ENCODE measurements at regions not wholly inside any gene's neighbourhood (a gene's known extent, or its start where the extent isn't known, plus 50 kb on each side); places are given as distances from the start of the nearest gene placed in this dataset.

DNA sequence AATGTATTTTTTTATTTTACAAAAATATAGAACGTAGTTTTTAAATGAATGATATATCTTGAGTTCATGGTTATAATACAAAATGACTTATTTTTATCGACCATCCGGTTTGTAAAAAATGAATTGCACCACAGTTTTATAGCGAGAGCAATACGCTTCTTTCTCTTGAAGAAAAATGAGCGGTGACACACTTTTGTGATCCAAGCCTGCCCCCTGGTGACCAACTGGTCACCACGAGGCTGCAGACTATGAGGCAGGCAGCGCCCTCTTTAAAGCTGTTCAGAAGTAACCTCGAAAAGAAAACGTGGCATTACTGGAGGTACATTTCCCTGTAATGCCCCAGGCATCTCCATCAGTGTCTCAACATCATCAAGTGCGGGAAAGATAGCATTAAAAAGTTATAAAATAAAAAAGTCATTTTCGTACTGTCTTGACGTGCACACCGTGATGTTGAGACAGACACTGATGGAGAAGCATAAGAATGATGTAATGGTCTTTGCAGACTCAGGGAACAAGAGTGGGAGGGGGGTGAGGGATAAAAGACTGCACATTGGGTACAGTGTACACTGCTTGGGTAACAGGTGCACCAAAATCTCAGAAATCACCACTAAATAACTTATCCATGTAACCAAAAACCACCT lies 734.2 kb upstream of the ADAMTS5 start:
- peak; percentile 50 to 67 for DNase-seq

DNA sequence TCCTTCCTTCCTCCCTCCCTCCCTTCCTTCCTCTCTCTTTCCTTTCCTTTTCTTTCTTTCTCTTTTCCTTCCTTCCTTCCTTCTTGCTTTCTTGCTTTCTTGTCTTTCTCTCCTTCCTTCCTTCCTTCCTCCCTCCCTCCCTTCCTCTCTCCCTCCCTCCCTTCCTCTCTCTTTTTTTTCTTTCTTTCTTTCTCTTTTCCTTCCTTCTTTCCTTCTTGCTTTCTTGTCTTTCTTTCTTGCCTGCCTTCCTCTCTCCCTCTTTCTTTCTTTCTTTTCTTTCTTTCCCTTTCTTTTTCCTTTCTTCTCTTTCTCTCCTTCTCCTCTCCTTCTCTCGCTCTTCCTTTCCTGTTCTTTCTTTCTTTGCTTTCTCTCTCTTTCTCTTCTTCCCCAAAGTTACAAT lies 728.4 kb upstream of the ADAMTS5 start:
- no peak for DNase-seq
- TF ChIP-seq POLR2A (IDR thresholded peaks at IDR 0.05; ENCODE audit: low read length) (no peak), GATA1 (IDR thresholded peaks at IDR 0.05; ENCODE audit: low read depth, low read length) (no peak)

More for the DNA sequence above, 734.2 kb upstream of the ADAMTS5 start:
- TF ChIP-seq GATA1 (IDR thresholded peaks at IDR 0.05; ENCODE audit: low read depth, low read length) (no peak), POLR2A (IDR thresholded peaks at IDR 0.05; ENCODE audit: low read length) (no peak)

DNA sequence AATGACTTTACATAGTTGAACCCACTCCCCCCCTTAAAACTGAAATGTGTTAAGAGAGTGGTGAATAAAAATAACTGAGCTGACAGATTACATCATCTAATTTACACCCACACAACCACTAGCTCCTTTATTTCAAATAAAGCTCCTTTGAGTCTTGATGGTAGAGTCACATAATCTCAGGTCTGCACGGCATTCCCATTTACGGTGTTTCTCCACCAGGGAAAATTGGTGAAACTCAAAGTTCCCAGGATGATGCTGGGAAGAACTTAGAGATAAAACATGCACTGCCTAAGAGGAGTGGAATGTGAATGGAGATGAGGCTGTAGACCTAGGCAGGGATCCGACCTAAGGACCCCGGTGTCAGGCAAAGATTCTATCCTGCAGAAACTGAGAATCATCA lies 727.8 kb upstream of the ADAMTS5 start:
- no peak for DNase-seq
- TF ChIP-seq POLR2A (IDR thresholded peaks at IDR 0.05; ENCODE audit: low read length) (no peak), GATA1 (IDR thresholded peaks at IDR 0.05; ENCODE audit: low read depth, low read length) (no peak)

DNA sequence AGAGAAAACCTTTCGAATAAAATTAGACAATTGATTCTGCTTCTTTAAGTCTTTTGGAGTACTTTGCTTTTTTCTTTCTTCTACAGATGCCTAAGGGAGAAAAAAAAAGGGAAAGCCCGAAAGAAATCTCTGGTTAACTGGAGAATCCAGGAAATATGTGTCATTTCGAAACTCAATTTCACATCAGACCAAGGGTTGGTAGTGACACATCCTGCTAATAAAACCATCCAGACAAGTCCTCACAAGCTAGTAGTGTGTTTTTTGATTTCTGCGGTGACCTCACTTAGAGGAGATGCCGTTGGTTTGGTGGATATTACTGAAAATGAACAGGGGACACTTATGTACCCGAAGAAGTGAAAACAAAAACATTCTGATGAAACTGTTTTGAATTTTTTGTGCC lies 726.5 kb upstream of the ADAMTS5 start:
- DNase-seq: no peak
- TF ChIP-seq GATA1 (IDR thresholded peaks at IDR 0.05; ENCODE audit: low read depth, low read length) (no peak), POLR2A (IDR thresholded peaks at IDR 0.05; ENCODE audit: low read length) (no peak)

DNA sequence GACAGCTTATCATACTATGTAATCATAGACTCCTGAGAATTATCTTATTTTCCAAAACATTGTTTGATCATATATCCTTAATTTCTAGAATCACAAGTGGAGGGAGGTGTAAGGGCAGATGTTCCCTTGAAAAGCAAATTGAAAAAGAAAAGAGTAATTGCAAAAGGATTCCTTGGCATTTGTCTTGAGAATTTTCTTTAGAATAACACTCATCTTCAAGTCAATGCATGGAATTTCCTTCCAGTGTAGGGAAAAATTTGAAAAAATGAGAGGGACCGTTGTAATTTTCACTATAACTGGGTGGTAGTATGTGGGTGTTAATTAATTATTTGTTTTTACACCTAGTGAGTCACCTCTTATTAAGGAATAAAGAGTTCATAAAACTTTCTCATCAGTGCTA lies 724.6 kb upstream of the ADAMTS5 start:
- TF ChIP-seq POLR2A (IDR thresholded peaks at IDR 0.05; ENCODE audit: low read length): no peak
- no peak for TF ChIP-seq GATA1 (IDR thresholded peaks at IDR 0.05; ENCODE audit: low read depth, low read length)
- no peak for DNase-seq

DNA sequence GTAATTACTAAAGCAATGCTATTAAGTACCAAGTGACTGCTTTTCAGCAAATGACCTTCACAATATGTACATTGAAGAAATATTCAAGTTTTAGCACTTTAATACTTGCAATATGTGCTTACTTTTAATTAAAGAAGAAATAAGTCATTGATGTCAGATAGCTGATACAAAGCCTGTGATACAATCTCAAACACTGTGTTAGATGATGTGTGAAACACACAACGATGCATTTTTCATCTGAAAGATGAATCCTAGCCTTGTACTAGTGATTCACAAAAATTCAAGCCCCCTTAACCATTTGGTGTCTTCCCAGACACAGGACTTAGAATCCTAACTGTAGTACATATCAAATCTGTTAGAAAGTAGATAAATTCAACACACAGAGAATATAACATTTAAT lies 724.1 kb upstream of the ADAMTS5 start:
- no peak for TF ChIP-seq POLR2A (IDR thresholded peaks at IDR 0.05; ENCODE audit: low read length)
- TF ChIP-seq GATA1 (IDR thresholded peaks at IDR 0.05; ENCODE audit: low read depth, low read length): no peak
- DNase-seq: no peak

DNA sequence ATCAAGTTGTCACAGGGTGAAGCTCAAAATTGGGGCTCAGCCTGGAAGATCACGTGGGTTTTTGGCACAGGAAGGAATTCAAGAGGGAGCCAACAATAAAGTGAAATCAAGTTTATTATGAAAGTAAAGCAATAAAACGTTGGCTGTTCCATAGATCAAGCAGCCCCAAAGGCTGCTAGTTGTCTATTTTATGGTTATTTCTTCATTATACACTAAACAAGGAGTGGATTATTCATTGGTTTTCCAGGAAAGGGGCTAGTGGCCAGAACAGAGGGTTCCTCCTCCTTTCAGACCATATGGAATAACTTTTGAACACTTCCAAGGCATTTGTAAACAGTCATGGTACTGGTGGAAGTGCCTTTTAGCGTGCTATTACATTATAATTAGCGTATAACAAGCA lies 723.5 kb upstream of the ADAMTS5 start:
- DNase-seq: no peak

DNA sequence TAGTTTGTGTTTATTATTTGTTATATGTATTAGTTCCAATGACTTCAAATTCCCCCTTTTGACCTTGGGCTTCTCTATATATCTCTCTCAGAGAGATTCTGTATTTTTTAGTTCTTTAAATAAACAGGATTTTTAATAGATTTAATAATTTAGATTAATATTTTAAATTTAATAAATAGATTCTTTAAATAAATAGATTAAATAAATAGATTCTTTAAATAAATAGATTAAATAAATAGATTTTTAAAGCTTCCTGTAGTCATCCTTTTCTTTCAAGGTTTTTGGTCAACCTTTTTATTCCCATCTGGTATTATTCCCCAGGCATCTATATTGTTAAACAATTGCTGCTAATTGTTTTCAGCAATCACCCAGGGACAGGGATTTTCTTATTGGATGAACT lies 721.9 kb upstream of the ADAMTS5 start:
- no peak for DNase-seq

More for the DNA sequence above, 723.5 kb upstream of the ADAMTS5 start:
- TF ChIP-seq POLR2A (IDR thresholded peaks at IDR 0.05; ENCODE audit: low read length) (no peak), GATA1 (IDR thresholded peaks at IDR 0.05; ENCODE audit: low read depth, low read length) (no peak)

DNA sequence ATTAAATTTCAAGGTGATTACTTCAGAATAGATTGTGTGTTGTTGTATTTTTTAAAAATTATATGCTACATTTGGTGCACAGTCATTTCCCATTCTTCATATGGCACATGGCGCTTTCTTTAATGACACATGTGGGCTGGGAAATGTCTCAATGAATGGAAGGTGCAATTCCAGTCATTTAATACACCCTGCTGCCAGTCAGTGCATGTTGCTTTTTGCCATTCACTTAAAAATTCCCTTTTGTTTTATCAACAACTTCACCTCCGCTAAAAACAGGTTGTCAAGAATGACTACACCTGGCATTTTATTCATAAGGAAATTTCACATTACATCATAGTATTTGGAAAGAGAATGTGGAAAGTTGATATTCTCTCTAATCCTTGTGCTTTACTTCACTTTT lies 716.4 kb upstream of the ADAMTS5 start:
- TF ChIP-seq POLR2A (IDR thresholded peaks at IDR 0.05; ENCODE audit: low read length): no peak
- TF ChIP-seq GATA1 (IDR thresholded peaks at IDR 0.05; ENCODE audit: low read depth, low read length): no peak
- no peak for DNase-seq

More for the DNA sequence above, 721.9 kb upstream of the ADAMTS5 start:
- no peak for TF ChIP-seq GATA1 (IDR thresholded peaks at IDR 0.05; ENCODE audit: low read depth, low read length)
- TF ChIP-seq POLR2A (IDR thresholded peaks at IDR 0.05; ENCODE audit: low read length): no peak

DNA sequence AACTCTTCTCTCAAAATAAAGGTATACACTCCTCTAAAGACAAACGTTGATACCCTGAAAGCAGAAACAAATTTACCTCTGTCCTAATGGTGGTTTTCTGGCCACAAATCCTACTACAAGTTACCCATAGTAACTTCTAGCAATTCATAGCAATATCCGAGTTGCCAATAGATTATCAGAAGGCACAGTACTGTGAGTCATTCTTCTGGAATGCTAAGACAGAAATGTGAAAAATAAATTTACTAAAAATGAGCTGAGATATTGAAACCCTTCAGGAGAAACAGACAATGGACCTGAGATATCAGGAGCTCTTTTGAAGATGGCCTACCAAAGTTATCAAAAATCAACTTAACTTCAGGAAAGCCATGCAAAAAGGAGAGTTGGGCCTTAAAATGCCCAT lies 715.0 kb upstream of the ADAMTS5 start:
- no peak for DNase-seq
- TF ChIP-seq POLR2A (IDR thresholded peaks at IDR 0.05; ENCODE audit: low read length) (no peak), GATA1 (IDR thresholded peaks at IDR 0.05; ENCODE audit: low read depth, low read length) (no peak)

DNA sequence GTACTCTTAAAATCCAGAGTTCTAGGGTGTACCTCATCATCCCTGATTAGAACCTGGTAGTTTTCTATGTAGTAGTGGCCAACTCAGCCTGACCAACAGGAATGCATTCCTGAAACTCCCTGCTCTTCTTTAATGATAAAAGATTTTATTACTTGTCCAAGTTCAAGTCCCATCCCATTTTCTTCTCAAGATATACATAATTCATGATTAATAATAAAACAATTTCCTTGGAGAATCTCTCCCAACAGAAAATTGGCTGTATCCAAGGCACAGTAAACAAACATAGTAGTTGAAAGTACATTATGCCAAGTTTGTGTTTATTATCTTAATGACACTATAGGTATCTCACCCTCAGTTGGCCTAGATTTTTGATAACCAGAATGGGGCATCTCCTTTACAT lies 714.1 kb upstream of the ADAMTS5 start:
- no peak for DNase-seq
- no peak for TF ChIP-seq POLR2A (IDR thresholded peaks at IDR 0.05; ENCODE audit: low read length)

DNA sequence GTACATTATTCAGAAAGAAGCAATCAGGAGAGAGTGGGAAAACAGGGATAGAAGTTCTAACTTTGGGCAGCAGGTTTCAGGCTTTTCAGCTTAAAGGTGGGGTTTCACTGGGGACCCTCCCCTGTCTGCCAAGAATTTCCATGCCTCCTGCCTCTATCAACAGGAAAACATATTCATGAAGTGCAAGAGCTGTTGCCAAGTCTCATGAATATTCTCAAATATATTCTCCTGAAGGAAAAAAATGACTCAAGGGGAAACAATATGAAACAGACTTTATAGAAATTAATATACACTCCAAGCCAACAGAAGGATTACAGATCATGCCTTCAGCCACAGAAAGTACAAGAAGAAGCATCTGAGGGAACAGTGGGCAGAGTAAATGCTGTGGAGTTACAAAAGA lies 713.3 kb upstream of the ADAMTS5 start:
- TF ChIP-seq POLR2A (IDR thresholded peaks at IDR 0.05; ENCODE audit: low read length) (no peak), GATA1 (IDR thresholded peaks at IDR 0.05; ENCODE audit: low read depth, low read length) (no peak)
- no peak for DNase-seq

DNA sequence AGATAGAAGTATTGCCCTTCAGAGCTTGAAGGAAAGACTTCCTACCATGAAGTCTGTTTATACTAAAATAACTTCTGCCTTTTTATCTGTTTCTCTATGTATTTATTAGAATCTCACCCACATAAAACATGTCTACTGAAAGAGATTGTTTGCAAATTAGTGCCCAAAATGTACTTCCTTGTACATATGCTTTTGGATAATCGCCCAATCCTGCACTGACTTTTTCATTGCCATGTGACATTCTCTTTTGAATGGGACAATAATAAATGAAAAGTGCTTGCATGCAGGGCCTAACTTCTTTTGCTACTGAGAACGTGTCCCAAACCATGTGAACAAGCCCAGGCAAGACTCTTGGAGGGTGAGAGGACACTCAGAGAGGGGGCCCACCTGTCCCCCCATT lies 711.6 kb upstream of the ADAMTS5 start:
- DNase-seq: no peak
- no peak for TF ChIP-seq GATA1 (IDR thresholded peaks at IDR 0.05; ENCODE audit: low read depth, low read length)
- no peak for TF ChIP-seq POLR2A (IDR thresholded peaks at IDR 0.05; ENCODE audit: low read length)

DNA sequence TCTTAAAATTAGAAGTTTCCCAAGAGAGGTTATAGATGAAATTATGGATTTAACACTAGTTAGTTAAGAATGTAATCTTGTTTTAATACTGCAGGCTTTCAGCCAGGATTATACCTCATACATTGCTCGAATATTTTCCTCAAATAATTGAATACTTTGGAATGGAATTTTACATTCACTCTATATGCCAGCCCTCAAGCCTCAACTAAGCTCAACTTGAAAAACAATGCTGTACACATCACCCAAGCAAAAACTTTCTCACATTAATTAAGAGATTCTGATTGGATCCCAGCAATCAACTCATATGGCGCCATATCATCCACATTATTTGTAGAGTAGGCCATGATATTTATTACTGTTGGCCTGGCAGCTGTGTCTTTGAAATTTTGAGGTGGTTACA lies 710.7 kb upstream of the ADAMTS5 start:
- no peak for DNase-seq
- TF ChIP-seq POLR2A (IDR thresholded peaks at IDR 0.05; ENCODE audit: low read length) (no peak), GATA1 (IDR thresholded peaks at IDR 0.05; ENCODE audit: low read depth, low read length) (no peak)

DNA sequence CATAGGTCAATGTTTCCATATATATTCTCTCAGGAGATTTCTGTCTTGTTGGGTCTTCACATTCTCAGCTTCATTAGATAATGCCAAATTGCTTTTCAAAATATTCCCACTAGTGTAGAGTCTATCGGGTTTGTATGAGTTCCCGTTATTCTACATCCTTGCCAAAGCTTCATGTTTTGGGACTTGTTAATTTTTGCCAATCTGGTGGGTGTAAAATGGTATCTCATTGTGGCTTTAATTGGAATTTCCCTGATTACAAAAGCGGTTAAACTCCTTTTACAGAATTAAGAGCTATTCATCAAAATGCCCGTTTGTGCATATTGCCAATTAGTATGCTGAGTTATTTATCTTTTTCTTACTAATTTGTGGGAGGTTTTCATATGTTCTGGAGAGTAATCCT lies 708.4 kb upstream of the ADAMTS5 start:
- no peak for TF ChIP-seq POLR2A (IDR thresholded peaks at IDR 0.05; ENCODE audit: low read length)
- no peak for TF ChIP-seq GATA1 (IDR thresholded peaks at IDR 0.05; ENCODE audit: low read depth, low read length)

More for the DNA sequence above, 708.4 kb upstream of the ADAMTS5 start:
- DNase-seq: no peak
